T-helper 17 cell (primary cell): ENCODE measurements at regions not wholly inside any gene's neighbourhood (a gene's known extent, or its start where the extent isn't known, plus 50 kb on each side); places are given as distances from the start of the nearest gene placed in this dataset.
"Not testable (repeated sequence)": the region's sequence is repeated elsewhere in the genome, so short reads cannot be mapped to it uniquely, and the experiment has no call there.

Experiments used
- ATAC-seq: fragments of 150-1000 bp; cut with Tn5 transposase; 2 replicates; pipeline ENCODE4 v1.10.0; 2021; ENCODE audit warnings: mild to moderate bottlenecking, moderate library complexity
- DNase-seq, 3 donors: peaks; one replicate each; pipeline versions ENCODE4 v3.0.0 to v3.0.0-alpha.2; 2020 to 2021
- H3K9me3 ChIP-seq: one replicate; pipeline ENCODE4 v1.7.0; 2013; ENCODE audit warnings: low read length, mild to moderate bottlenecking; ENCODE audit not compliant: control insufficient read depth, poor library complexity, severe bottlenecking
- H3K27ac Mint-ChIP-seq: one replicate; pipeline ENCODE4 v1.8.0; 2022; ENCODE audit warnings: mild to moderate bottlenecking, moderate library complexity, mixed read lengths
- H3K27me3 Mint-ChIP-seq: one replicate; pipeline ENCODE4 v1.8.0; 2022; ENCODE audit warnings: mixed read lengths
- H3K36me3 Mint-ChIP-seq: one replicate; pipeline ENCODE4 v1.8.0; 2022; ENCODE audit warnings: low read depth, mixed read lengths
- H3K4me1 Mint-ChIP-seq: one replicate; pipeline ENCODE4 v1.8.0; 2022; ENCODE audit warnings: mild to moderate bottlenecking, mixed read lengths
- H3K4me3 Mint-ChIP-seq: one replicate; pipeline ENCODE4 v1.8.0; 2022; ENCODE audit warnings: mild to moderate bottlenecking, moderate library complexity, mixed read lengths

- not testable (repeated sequence) for H3K9me3 ChIP-seq, H3K4me3 Mint-ChIP-seq
Observed at GRCh38 chr14:43067372-43067771, 1439.7 kb downstream of the FSCB start.

DNA sequence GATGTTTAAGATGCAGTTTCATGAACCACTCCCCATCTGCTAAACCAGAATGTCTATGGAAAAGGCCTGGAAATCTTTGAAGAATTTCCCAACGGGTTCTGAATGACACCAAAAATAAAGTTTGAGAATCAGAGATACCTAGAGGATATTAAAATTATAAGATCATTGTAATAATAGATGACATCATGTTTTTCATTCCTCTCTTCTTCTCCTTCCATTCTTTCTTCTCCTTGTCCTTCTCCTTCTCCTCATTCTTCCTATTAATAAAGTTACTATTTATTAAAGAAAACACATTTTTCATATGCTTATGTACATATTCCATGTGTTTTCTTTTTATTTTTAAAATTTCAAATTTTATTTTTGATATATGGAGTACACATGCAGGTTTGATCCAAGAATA lies 1449.4 kb downstream of the LRFN5 start:
- no peak overlapping the region for H3K27ac Mint-ChIP-seq
- no peaks in the 10 kb centered on the region for H3K9me3 ChIP-seq
- no peaks in the 10 kb centered on the region for H3K27me3 Mint-ChIP-seq
- H3K4me1 Mint-ChIP-seq = no peaks in the 10 kb centered on the region
- DNase-seq (no peak), ATAC-seq (no peak)
- no peak overlapping the region for H3K4me3 Mint-ChIP-seq
- H3K36me3 Mint-ChIP-seq = no peaks in the 10 kb centered on the region

More at GRCh38 chr14:43067372-43067771, 1439.7 kb downstream of the FSCB start:
- not testable (repeated sequence) for ATAC-seq, DNase-seq, H3K36me3 Mint-ChIP-seq, H3K4me1 Mint-ChIP-seq, H3K27me3 Mint-ChIP-seq, H3K27ac Mint-ChIP-seq

GRCh38 chr14:43052897-43053296 lies 1446.2 kb downstream of the LRFN5 start:
- no peak for DNase-seq
- no peak for ATAC-seq
- H3K27ac Mint-ChIP-seq = no peak overlapping the region
- no peaks in the 10 kb centered on the region for H3K9me3 ChIP-seq
- no peaks in the 10 kb centered on the region for H3K27me3 Mint-ChIP-seq
- no peak overlapping the region for H3K4me3 Mint-ChIP-seq
- no peaks in the 10 kb centered on the region for H3K36me3 Mint-ChIP-seq
- no peaks in the 10 kb centered on the region for H3K4me1 Mint-ChIP-seq

- Mint-ChIP-seq H3K4me3 (no peak overlapping the region), H3K36me3 (no peaks in the 10 kb centered on the region), H3K4me1 (no peaks in the 10 kb centered on the region), H3K27me3 (no peaks in the 10 kb centered on the region), H3K27ac (no peak overlapping the region)
- DNase-seq (no peak), ATAC-seq (no peak)
- no peaks in the 10 kb centered on the region for H3K9me3 ChIP-seq
Observed at GRCh38 chr14:43043850-43044249, 1437.2 kb downstream of the LRFN5 start.

DNA sequence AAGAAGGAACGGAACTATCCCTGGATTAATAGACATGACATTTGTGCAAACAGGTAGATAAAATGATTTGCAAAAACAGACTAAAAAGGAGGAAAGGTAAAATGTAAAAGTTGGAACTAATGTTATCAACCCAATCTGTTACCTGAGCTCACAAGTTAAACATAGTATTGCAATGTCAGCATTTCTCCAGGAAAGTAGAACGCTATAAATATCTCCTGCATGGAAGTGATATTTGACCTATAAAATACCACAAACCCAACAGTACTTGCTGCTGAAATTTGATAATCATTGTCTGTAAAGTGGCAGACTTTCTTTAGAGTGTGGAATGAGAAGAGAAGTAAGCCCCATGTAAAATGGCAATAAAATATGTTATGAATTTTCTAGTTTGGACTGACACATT lies 1435.7 kb downstream of the LRFN5 start:
- no peaks in the 10 kb centered on the region for H3K36me3 Mint-ChIP-seq
- ATAC-seq = no peak
- H3K27me3 Mint-ChIP-seq = no peaks in the 10 kb centered on the region
- no peak overlapping the region for H3K4me3 Mint-ChIP-seq
- H3K4me1 Mint-ChIP-seq = no peaks in the 10 kb centered on the region
- H3K27ac Mint-ChIP-seq = no peak overlapping the region
- H3K9me3 ChIP-seq = no peaks in the 10 kb centered on the region
- no peak for DNase-seq

- no peaks in the 10 kb centered on the region for H3K36me3 Mint-ChIP-seq
- H3K4me1 Mint-ChIP-seq = no peaks in the 10 kb centered on the region
- H3K27me3 Mint-ChIP-seq = no peaks in the 10 kb centered on the region
- ATAC-seq = no peak
- no peaks in the 10 kb centered on the region for H3K9me3 ChIP-seq
- H3K27ac Mint-ChIP-seq = no peak overlapping the region
- DNase-seq = no peak
- no peak overlapping the region for H3K4me3 Mint-ChIP-seq
Observed at GRCh38 chr14:43041976-43042375, 1435.3 kb downstream of the LRFN5 start.

GRCh38 chr14:43041207-43041606 lies 1434.5 kb downstream of the LRFN5 start:
- H3K27ac Mint-ChIP-seq = no peak overlapping the region
- H3K27me3 Mint-ChIP-seq = no peaks in the 10 kb centered on the region

DNA sequence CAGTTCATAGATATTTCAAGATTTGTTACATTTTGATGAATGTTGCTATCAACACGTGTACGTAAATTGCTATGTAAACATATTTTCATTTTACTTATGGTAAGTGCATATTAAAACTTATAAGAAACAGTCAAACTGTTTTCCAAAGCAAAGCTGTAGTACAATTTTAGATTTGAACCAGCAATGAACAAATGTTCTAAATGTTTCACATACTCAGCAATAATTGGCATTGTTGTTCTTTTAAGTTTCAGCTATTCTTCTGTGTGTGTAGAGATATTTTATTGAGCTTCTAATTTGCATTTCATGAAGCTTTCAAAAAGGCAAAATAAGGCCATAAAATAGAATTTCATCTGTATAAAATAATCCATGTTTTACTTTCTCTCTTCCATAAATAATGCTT lies 1433.2 kb downstream of the LRFN5 start:
- ATAC-seq (no peak), DNase-seq (no peak)
- Mint-ChIP-seq H3K4me3 (no peak overlapping the region), H3K27ac (no peak overlapping the region), H3K36me3 (no peaks in the 10 kb centered on the region), H3K4me1 (no peaks in the 10 kb centered on the region), H3K27me3 (no peaks in the 10 kb centered on the region)
- no peaks in the 10 kb centered on the region for H3K9me3 ChIP-seq

More at GRCh38 chr14:43041207-43041606, 1434.5 kb downstream of the LRFN5 start:
- Mint-ChIP-seq H3K36me3 (no peaks in the 10 kb centered on the region), H3K4me3 (no peak overlapping the region), H3K4me1 (no peaks in the 10 kb centered on the region)
- DNase-seq = no peak
- H3K9me3 ChIP-seq = no peaks in the 10 kb centered on the region
- no peak for ATAC-seq

DNA sequence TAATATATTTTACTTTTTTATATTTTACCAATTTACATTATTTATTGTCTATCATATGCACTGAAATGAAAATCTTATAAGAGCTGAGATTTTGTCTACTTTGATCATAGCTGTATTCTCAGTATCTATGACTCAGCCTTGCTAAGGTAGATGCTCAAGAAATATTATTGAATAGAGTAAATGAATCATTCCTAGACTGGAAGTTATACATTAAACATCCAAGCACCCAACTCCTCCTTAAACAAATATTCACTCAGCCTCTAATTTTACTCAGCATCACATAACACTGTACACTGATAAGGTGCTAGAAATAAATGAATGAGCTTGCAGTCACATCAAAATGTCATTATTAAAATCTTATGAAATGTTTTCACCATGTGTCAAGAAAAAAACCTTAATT lies 1424.9 kb downstream of the LRFN5 start:
- DNase-seq = no peak
- Mint-ChIP-seq H3K36me3 (no peaks in the 10 kb centered on the region), H3K27me3 (no peaks in the 10 kb centered on the region), H3K27ac (no peak overlapping the region), H3K4me3 (no peak overlapping the region), H3K4me1 (no peaks in the 10 kb centered on the region)
- no peak for ATAC-seq
- H3K9me3 ChIP-seq = no peaks in the 10 kb centered on the region

DNA sequence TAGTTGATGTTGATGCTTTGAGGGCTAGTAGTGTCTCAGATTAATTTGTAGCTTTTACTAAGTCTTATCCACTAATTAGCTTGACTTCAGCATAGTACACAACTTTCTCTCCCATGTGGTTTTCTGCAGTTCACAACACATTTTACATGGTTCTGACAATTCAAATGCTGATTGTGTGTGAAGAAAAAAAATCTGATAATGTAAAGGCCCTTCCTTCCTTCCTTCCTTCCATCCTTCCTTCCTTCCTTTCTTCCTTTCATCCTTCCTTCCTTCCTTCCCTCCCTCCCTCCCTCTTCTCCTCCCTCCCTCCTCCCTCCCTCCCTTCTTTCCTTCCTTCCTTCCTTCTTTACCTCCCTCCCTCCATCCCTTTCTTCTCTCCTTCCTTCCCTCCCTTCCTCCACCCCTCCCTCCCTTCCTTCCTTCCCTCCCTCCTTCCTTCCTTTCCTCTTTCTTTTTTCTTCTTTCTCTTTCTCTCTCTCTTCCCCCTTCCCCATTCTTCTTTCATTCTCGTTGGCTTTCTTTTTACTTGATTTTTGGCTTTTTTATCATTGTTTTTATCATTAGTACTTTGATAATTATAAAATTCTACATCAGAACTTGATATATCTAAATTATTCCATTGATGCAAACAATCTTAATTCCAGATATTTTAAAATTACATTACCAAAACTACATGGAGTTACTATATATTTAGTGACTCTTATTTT lies 1415.6 kb downstream of the LRFN5 start:
- H3K9me3 ChIP-seq = no peaks in the 10 kb centered on the region
- H3K4me1 Mint-ChIP-seq = no peaks in the 10 kb centered on the region
- no peak overlapping the region for H3K4me3 Mint-ChIP-seq
- ATAC-seq (no peak), DNase-seq (no peak)
- H3K36me3 Mint-ChIP-seq = no peaks in the 10 kb centered on the region
- H3K27ac Mint-ChIP-seq = no peak overlapping the region
- no peaks in the 10 kb centered on the region for H3K27me3 Mint-ChIP-seq

DNA sequence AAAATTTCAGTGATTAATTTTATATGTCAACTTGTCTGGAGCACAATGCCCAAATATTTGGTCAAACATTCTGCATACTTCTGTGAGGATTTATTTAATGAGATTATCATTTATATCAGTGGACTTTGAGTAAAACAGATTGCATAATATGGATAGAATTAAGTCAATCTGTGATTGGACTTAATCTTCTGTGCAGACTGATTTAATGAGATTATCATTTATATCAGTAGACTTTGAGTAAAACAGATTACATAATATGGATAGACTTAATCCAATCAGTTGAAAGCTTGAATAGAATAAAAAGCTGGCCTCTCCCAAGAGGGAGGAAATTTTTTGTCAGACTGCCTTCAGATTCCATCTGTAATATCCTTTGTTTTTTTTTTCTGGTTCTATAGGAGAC lies 1413.2 kb downstream of the LRFN5 start:
- Mint-ChIP-seq H3K4me3 (no peak overlapping the region), H3K27ac (no peak overlapping the region), H3K36me3 (no peaks in the 10 kb centered on the region), H3K27me3 (no peaks in the 10 kb centered on the region), H3K4me1 (no peaks in the 10 kb centered on the region)
- ATAC-seq (no peak), DNase-seq (no peak)
- no peaks in the 10 kb centered on the region for H3K9me3 ChIP-seq

- H3K27ac Mint-ChIP-seq = no peak overlapping the region
- no peaks in the 10 kb centered on the region for H3K4me1 Mint-ChIP-seq
- no peaks in the 10 kb centered on the region for H3K9me3 ChIP-seq
- H3K27me3 Mint-ChIP-seq = no peaks in the 10 kb centered on the region
- no peak for ATAC-seq
- H3K36me3 Mint-ChIP-seq = no peaks in the 10 kb centered on the region
- no peak overlapping the region for H3K4me3 Mint-ChIP-seq
- DNase-seq = no peak
Observed at GRCh38 chr14:43014338-43014737, 1407.7 kb downstream of the LRFN5 start.

GRCh38 chr14:43012817-43013216 lies 1406.1 kb downstream of the LRFN5 start:
- no peaks in the 10 kb centered on the region for H3K9me3 ChIP-seq
- H3K4me3 Mint-ChIP-seq = no peak overlapping the region
- no peaks in the 10 kb centered on the region for H3K36me3 Mint-ChIP-seq
- ATAC-seq = no peak
- no peak overlapping the region for H3K27ac Mint-ChIP-seq
- DNase-seq = no peak
- H3K27me3 Mint-ChIP-seq = no peaks in the 10 kb centered on the region
- H3K4me1 Mint-ChIP-seq = no peaks in the 10 kb centered on the region

- DNase-seq (no peak), ATAC-seq (no peak)
- Mint-ChIP-seq H3K4me3 (no peak overlapping the region), H3K27me3 (no peaks in the 10 kb centered on the region), H3K27ac (no peak overlapping the region), H3K4me1 (no peaks in the 10 kb centered on the region), H3K36me3 (no peaks in the 10 kb centered on the region)
- H3K9me3 ChIP-seq = no peaks in the 10 kb centered on the region
Observed at GRCh38 chr14:43005807-43006206, 1399.1 kb downstream of the LRFN5 start.
